Stimulated activated CD8-positive, alpha-beta memory T cell treated with anti-CD3 and anti-CD28 coated beads, Interleukin-15, amount 100 ng/mL, for 24 hours (primary cell): ENCODE measurements at regions not wholly inside any gene's neighbourhood (a gene's known extent, or its start where the extent isn't known, plus 50 kb on each side); places are given as distances from the start of the nearest gene placed in this dataset.

Experiments used
- DNase-seq: peaks from one replicate; pipeline ENCODE4 v3.0.0-alpha.2; 2020; ENCODE audit warnings: low read depth

DNA sequence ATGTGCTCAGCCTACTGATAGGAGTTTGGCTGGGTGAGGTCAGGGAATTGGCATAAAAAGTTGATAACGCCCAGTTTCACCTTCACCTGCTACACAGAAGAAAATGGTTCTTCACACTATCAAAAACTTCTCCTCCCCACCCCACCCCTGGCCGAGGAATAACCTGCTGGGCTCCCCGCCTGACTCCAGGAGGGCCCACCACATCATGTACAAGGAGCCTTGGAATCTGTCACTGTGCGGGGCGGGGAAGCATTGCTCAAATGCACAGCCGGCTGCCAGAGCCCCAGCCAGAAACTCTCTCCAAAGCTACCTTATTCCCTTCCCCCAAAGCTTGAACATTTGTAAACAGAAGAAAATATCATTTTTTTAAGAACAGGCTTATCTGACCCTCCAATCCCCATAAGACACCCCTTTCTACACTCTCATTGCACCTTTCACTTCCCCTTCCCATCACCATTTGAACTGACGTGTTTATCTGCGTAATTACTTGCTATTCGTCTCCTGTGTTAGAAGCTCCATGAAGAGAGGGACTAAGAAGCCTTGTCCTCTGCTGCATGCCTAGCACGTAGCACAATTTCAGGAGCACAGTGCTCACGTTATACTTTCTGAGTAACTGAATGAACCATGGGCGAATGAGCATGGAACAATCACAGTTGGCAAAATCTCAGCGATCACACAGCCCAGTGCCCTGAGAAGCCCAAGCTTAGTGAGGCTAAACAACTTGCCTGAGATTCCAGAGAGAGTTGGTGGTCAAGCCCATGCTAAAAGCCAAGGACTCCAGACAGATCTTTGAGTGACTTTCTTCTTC, 82.9 kb downstream of the HES1 start:
- no peak for DNase-seq

GRCh38 chr3:194219826-194220410, 84.0 kb downstream of the HES1 start:
- no peak for DNase-seq

DNA sequence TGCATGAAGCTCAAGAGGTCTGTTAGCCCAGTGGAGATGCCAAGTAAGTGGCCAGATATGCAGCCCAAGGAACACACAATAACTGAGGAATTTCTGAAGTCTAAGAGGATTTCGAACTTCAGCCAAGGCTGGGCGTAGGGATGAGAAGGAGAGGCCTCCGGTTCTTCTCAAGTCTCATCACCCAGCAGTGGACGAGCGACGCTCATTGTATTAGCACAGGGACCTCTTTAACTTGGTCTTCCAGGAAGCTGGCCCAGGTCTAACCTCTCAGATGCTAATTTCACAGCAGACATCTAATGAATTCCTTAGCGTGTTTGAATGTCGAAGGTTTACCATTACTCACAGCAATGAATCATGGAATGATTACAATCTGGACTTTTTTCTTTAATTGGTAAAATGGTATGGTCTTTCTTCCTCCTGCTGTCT, 85.0 kb downstream of the HES1 start:
- DNase-seq: no peak

- no peak for DNase-seq
These were observed 85.4 kb downstream of the HES1 start for GRCh38 chr3:194221336-194221735.

DNA sequence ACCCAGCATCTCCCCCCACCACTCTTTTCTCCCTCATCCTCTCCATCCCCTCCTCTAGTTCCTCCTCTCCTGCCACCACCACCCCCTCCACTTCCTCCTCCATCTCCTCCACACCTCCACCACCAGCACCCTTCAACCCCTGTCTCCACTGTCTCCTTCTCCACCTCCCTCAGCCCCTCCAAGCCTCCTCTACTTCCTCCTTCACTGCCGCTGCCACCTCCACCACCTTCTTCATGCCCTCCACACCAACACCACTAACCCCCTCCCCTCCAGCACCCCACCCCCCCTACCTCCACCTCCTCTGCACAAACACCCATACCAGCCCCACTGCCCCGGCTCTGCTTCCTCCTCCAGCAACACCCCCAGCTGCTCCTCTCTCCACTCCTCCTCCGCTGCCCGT, 88.0 kb downstream of the HES1 start:
- DNase-seq: no peak

- no peak for DNase-seq
These were observed 88.8 kb downstream of the HES1 start for GRCh38 chr3:194224471-194225417.

GRCh38 chr3:194225418-194225812, 89.5 kb downstream of the HES1 start:
- DNase-seq: no peak

DNA sequence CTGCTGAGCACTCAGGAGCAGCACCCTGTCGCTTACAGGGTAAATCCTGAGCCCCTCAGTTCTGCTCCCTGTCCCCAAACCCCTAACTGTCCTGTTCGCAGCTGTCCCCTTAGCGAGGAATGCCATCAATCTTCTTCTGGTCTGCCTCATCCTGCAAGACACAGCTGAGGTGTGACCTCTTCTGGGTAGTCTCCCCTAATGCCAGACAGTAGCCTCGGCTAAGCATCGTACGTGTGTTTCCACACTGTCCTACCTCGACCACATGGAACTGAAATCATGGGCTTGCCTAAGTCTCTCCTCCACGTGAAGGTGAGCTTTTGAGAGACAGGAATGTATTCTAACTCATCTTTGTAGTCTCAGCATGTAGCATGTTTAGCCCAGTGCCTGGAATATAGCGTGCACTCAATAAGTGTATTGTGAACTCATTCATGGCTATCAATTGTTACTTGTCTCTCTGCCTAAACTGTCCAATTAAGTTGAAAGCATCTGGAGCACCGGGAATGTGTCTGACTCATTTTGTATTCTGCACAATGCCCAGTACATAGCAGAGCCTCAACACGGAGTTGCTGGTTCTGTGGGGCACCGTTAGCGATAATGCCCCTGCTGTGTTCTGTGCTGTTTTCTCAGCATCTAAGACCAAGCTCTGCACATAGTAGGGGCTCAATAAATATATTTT, 90.2 kb downstream of the HES1 start:
- DNase-seq: no peak

GRCh38 chr3:194231929-194232832, 96.2 kb downstream of the HES1 start:
- DNase-seq: no peak

DNA sequence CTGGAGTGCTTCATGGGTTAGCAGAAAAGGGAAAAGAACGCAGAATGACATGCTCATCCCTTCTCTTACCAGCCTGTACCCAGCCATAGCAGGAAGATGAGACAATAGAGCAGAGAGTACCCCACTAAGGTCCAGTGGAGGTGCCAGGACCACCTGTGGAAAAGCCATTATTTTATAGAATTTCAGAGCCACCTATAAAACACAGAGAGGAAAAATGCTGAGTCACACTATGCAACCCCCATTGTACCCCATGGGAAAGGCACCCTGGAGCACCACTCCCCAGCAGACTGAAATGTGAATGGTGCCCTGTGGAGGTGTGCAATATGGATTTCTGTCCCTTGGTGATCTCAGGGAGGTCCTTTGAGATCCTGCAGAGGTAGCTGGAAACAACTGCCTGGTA, 97.2 kb downstream of the HES1 start:
- DNase-seq: no peak

DNA sequence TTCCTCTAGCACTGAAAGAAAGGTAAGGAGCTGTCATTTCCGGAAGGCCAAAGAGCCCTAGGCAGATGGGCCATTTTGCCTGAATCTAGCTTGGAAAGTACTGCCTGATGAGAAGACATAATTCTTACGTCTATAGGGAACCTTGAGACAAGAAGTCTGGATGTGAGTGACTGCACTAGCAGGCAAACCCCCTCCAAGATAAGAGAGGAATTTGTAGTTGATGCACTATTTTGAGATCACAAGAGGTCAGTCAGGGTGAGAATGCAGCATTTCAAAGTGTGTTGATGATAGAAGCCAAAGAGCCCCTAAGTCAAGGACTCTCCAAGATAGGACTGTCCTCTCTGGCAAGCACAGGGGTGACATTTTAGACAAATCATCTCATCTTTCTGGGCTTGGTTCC, 99.2 kb downstream of the HES1 start:
- no peak for DNase-seq

- no peak for DNase-seq
These were observed 101.2 kb downstream of the HES1 start for GRCh38 chr3:194237110-194237509.

GRCh38 chr3:194240766-194241165, 104.8 kb downstream of the HES1 start:
- no peak for DNase-seq

DNA sequence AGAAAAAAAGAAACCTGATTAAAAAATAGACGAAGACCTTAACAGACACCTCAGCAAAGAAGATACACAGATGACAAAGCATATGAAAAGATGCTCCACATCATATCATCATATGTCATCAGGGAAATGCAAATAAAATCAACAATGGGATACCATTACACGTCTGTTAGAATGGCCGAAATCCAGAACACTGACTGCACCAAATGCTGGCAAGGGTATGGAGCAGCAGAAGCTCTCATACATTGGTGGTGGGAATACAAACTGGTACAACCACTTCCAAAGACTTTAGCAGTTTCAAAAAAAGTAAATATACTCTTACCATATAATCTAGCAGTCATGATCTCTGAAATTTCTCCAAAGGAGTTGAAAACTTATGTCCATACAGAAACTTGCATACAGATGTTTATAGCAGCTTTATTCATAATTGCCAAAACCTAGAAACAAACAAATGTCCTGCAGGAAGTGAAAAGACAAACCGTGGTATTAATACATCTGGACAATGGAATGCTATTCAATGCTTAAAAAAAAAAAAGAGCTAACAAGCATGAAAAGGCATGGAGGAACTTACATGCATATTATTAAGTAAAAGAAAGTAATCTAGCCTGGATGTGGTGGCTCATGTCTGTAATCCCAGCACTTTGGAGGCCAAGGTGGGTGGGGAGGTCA, 107.4 kb downstream of the HES1 start:
- DNase-seq: no peak

GRCh38 chr3:194244167-194244566, 107.0 kb downstream of the CPN2 start:
- DNase-seq: no peak

DNA sequence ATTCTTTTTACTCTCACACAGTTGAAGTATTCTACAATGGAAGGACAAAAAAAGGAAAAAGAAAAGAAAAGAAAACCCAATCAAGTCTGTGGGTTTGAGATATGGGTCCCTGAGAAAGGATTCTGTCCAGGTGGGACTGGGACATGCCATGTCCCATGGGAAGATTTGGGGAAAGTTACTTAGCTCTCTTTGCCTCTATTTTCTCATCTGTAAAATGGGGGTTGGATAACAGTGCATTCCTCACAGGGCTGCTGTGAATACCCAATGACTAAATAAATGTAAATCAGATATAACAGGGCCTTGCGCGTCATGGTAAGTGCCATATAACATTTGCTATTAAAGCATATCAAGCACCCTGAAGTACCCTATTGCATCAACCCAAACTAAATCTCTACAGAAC, 105.7 kb downstream of the CPN2 start:
- no peak for DNase-seq

- no peak for DNase-seq
These were observed 105.1 kb downstream of the CPN2 start for GRCh38 chr3:194245975-194246561.

DNA sequence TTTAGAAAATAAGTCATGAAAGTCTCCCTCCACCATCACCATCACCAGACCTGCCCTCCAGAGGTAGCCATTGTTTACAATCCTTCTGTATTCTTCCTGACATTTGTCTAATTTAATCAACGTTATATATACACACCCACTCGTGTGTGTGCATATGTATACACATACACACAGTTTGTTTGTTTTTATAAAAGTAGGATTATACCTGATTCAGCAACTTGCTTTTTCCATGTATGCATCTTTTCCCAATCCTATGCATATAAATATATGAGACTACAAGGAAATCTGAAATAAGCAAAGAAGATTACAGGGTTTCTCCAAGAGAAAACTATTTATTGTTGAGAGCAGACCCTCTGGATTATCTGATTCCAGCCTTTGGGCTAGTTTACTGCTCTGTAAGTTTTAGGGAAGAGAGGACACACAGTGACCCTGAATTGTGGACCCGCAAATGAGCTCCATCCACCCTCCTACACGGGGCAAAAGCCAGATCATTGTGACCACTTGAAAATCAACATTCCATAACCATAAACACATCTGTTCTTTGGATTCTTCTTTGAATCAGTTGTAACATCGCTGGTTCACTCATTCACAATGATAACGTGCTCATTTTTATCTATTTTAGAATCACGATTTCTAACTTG, 104.3 kb downstream of the CPN2 start:
- DNase-seq: no peak

GRCh38 chr3:194247350-194247740, 103.8 kb downstream of the CPN2 start:
- DNase-seq: no peak
